IMR-90 (cell line): ENCODE measurements at regions not wholly inside any gene's neighbourhood (a gene's known extent, or its start where the extent isn't known, plus 50 kb on each side); places are given as distances from the start of the nearest gene placed in this dataset.

Experiments
- ATAC-seq: fragments of 200-7000 bp; cut with Tn5 transposase; 2 replicates; pipeline ENCODE4 v1.9.1; 2020; ENCODE audit warnings: low read depth, mild to moderate bottlenecking, moderate library complexity
- BruUV-seq: library from RNA; stranded (reverse); fragments of 400-500 nt; replicated peaks from 2 replicates; lab custom pipeline; 2021; lab: Mats Ljungman, UMichigan
- CTCF ChIA-PET: fragments of 300-600 bp; formaldehyde crosslinking; extraction: SDS; loops from one replicate; lab custom pipeline; 2021; ENCODE audit warnings: antibody characterized with exemption; lab: Yijun Ruan, JAX
- POLR2A ChIA-PET: fragments of 300-600 bp; sonication (Branson Sonifier 250); formaldehyde crosslinking; loops from one replicate; lab custom pipeline; 2022; ENCODE audit warnings: antibody characterized with exemption; ENCODE audit not compliant: unreplicated experiment; lab: Charles Lee
- DNase-seq: peaks from one replicate; pipeline ENCODE4 v3.0.0; 2013
- H2AFZ ChIP-seq: replicated peaks from 2 replicates; pipeline ENCODE3; 2013; ENCODE audit warnings: low read length, mild to moderate bottlenecking; ENCODE audit not compliant: poor library complexity
- H2AK5ac ChIP-seq: 2 replicates; pipeline ENCODE4 v1.6.1; 2013; ENCODE audit warnings: low read depth, low read length, inconsistent platforms
- H2AK9ac ChIP-seq: replicated peaks from 2 replicates; pipeline ENCODE3; 2013; ENCODE audit warnings: mild to moderate bottlenecking, low read depth, low read length, moderate library complexity; ENCODE audit not compliant: poor library complexity
- H2BK120ac ChIP-seq: 2 replicates; pipeline ENCODE4 v1.6.1; 2013; ENCODE audit warnings: low read depth, low read length, inconsistent platforms
- H2BK15ac ChIP-seq: 3 replicates; pipeline ENCODE4 v1.6.1; 2013; ENCODE audit warnings: low read depth, low read length, inconsistent platforms
- H2BK20ac ChIP-seq: 2 replicates; pipeline ENCODE4 v1.6.1; 2013; ENCODE audit warnings: low read depth, mild to moderate bottlenecking, inconsistent platforms, low read length, moderate library complexity
- H2BK5ac ChIP-seq: 2 replicates; pipeline ENCODE4 v1.6.1; 2013; ENCODE audit warnings: mild to moderate bottlenecking, low read depth, low read length, inconsistent platforms; ENCODE audit not compliant: poor library complexity, severe bottlenecking
- H3K14ac ChIP-seq: replicated peaks from 2 replicates; pipeline ENCODE4 v1.6.1; 2013; ENCODE audit warnings: low read depth, low read length, inconsistent platforms
- H3K18ac ChIP-seq: 2 replicates; pipeline ENCODE4 v1.6.1; 2013; ENCODE audit warnings: low read depth, low read length, control low read depth
- H3K23ac ChIP-seq: 2 replicates; pipeline ENCODE4 v1.6.1; 2013; ENCODE audit warnings: low read depth, low read length, inconsistent platforms
- H3K27ac ChIP-seq: 2 replicates; pipeline ENCODE4 v1.5.1; 2013; ENCODE audit warnings: mild to moderate bottlenecking, control low read depth, low read length; ENCODE audit not compliant: insufficient read depth
- H3K27me3 ChIP-seq: 2 replicates; pipeline ENCODE4 v1.6.1; 2013; ENCODE audit warnings: low read length; ENCODE audit not compliant: control insufficient read depth, insufficient read depth
- H3K36me3 ChIP-seq: 2 replicates; pipeline ENCODE4 v1.6.1; 2013; ENCODE audit warnings: low read length, mixed read lengths; ENCODE audit not compliant: control insufficient read depth, insufficient read depth
- H3K4ac ChIP-seq: 2 replicates; pipeline ENCODE4 v1.6.1; 2013; ENCODE audit warnings: low read depth, low read length, inconsistent platforms
- H3K4me1 ChIP-seq: 2 replicates; pipeline ENCODE4 v1.6.1; 2013; ENCODE audit warnings: low read length, mixed read lengths; ENCODE audit not compliant: control insufficient read depth, insufficient read depth
- H3K4me2 ChIP-seq: 2 replicates; pipeline ENCODE4 v1.6.1; 2013; ENCODE audit warnings: low read depth, mild to moderate bottlenecking, control low read depth, low read length, moderate library complexity
- H3K4me3 ChIP-seq: 2 replicates; pipeline ENCODE4 v1.5.1; 2013; ENCODE audit warnings: low read depth, mild to moderate bottlenecking, control low read depth, low read length, moderate library complexity; ENCODE audit not compliant: insufficient read depth
- H3K56ac ChIP-seq: 2 replicates; pipeline ENCODE4 v1.6.1; 2013; ENCODE audit warnings: low read length, inconsistent platforms; ENCODE audit not compliant: insufficient read depth; ENCODE audit errors: extremely low read depth
- H3K79me1 ChIP-seq, 2 experiments: 2 replicates each; pipeline ENCODE4 v1.6.1; 2013; ENCODE audit warnings: low read length in 2 of 2, inconsistent platforms in 1 of 2, low read depth in 1 of 2
- H3K9ac ChIP-seq: 2 replicates; pipeline ENCODE4 v1.6.1; 2013; ENCODE audit warnings: low read depth, low read length, control low read depth
- H3K9me1 ChIP-seq: 2 replicates; pipeline ENCODE4 v1.6.1; 2013; ENCODE audit warnings: low read length, inconsistent platforms; ENCODE audit not compliant: insufficient read depth
- H3K9me3 ChIP-seq: 2 replicates; pipeline ENCODE4 v1.6.1; 2013; ENCODE audit warnings: low read length; ENCODE audit not compliant: control insufficient read depth, insufficient read depth
- H4K20me1 ChIP-seq: 2 replicates; pipeline ENCODE4 v1.6.1; 2013; ENCODE audit warnings: low read length, inconsistent platforms; ENCODE audit not compliant: insufficient read depth
- H4K5ac ChIP-seq: 2 replicates; pipeline ENCODE4 v1.6.1; 2013; ENCODE audit warnings: mild to moderate bottlenecking, low read depth, low read length, control low read depth
- H4K8ac ChIP-seq, 2 experiments: 2 replicates each; pipeline ENCODE4 v1.6.1; 2013; ENCODE audit warnings: low read depth in 2 of 2, low read length in 2 of 2, control low read depth in 1 of 2, inconsistent platforms in 1 of 2
- H4K91ac ChIP-seq: 2 replicates; pipeline ENCODE4 v1.6.1; 2013; ENCODE audit warnings: low read depth, low read length, inconsistent platforms; ENCODE audit not compliant: insufficient read depth
- BHLHE40 ChIP-seq: fragments of 150-350 bp; IDR thresholded peaks from 2 replicates; pipeline ENCODE4 v1.6.1; 2016; ENCODE audit warnings: mild to moderate bottlenecking, low read depth, low read length
- CEBPB ChIP-seq: IDR thresholded peaks from 2 replicates; pipeline ENCODE4 v1.6.1; 2012; ENCODE audit warnings: low read depth, low read length, improper control_type of control experiment
- CTCF ChIP-seq: conservative IDR thresholded peaks from 2 replicates; pipeline ENCODE4 v1.5.1; 2012; ENCODE audit warnings: mild to moderate bottlenecking, low read depth, low read length, improper control_type of control experiment
- POLR2A ChIP-seq: IDR thresholded peaks from 2 replicates; pipeline ENCODE4 v1.6.1; 2012; ENCODE audit warnings: mild to moderate bottlenecking, low read depth, low read length
- WGBS, 2 experiments: methylation state at CpG; one replicate each; pipeline versions ENCODE4 v1.1.5 to v1.1.7; 2013; ENCODE audit warnings: missing lambda C conversion rate in 2 of 2; ENCODE audit not compliant: insufficient read length in 1 of 2; ENCODE audit errors: extremely low coverage in 2 of 2; 5-methylcytosine and 5-hydroxymethylcytosine counted together
- dilution Hi-C: fragments of 300-500 bp; cut with HindIII; formaldehyde crosslinking; loops from one replicate; pipeline ENCODE4 v1.14.3; 2018; ENCODE audit warnings: low sequenced_read_pairs; ENCODE audit not compliant: unreplicated experiment
- in situ Hi-C: fragments of 300-500 bp; cut with MboI; formaldehyde crosslinking; loops from 3 replicates; pipeline ENCODE4 v1.14.3; 2019; ENCODE audit warnings: low sequenced_read_pairs, inconsistent platforms, mixed read lengths
- intact Hi-C: fragments of 100-400 bp; cut with micrococcal nuclease; formaldehyde crosslinking; loops from 2 replicates; pipeline ENCODE4 v1.10.0; 2022
- TF ChIP-seq, protein P1 (sequence below): fragments of 150-350 bp; IDR thresholded peaks from 2 replicates; pipeline ENCODE4 v1.6.1; 2017; ENCODE audit warnings: mild to moderate bottlenecking, antibody characterized with exemption, low read length, low read depth

DNA sequence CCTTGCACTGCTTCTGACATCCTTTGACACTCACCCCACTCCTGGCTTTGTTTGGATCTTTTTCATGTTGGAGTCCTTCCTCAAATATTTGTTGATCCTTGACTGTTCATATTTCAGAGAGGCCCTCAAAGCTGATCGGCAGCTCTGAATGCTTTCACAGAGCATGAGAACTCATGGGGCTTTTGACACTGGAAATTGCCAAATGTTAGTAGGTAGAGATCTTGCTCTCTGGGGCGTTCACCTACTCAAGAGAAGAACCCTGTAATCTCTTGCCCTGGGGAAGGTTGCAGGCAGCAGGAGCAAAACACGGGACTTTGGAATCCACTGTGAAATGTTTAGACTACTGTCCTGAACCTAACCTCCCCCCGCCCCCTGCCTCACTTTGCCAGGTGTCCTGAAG, 67.4 kb upstream of the STUM start:
- Histone ChIP-seq H3K4me2 (no peak overlapping the region), H3K9me3 (no peaks in the 10 kb centered on the region), H2BK15ac (no peak overlapping the region), H3K4ac (no peak overlapping the region), H2BK5ac (no peak overlapping the region), H4K5ac (no peak overlapping the region), H3K79me1 (no peaks in the 10 kb centered on the region), H3K56ac (no peak overlapping the region), H2BK120ac (no peak overlapping the region), H3K9me1 (no peaks in the 10 kb centered on the region), H3K9ac (no peak overlapping the region), H4K91ac (no peak overlapping the region), H3K27me3 (peaks cover 45% of the 10 kb centered on the region), H4K20me1 (no peaks in the 10 kb centered on the region), H3K4me1 (peaks cover 3% of the 10 kb centered on the region; the same call in 1 of the 2 replicates), H3K36me3 (no peaks in the 10 kb centered on the region), H2AFZ (no peak overlapping the region), H2AK9ac (no peak overlapping the region), H3K27ac (no peak overlapping the region), H3K14ac (no peak overlapping the region), H2AK5ac (no peak overlapping the region), H3K23ac (no peak overlapping the region), H2BK20ac (no peak overlapping the region), H3K4me3 (no peak overlapping the region), H4K8ac (no peak overlapping the region), H3K18ac (no peak overlapping the region)
- dilution Hi-C loops (no loop called here), intact Hi-C loops (no loop called here), in situ Hi-C loops (no loop called here)
- no TSS peak for BruUV-seq
- DNase-seq (no peak), ATAC-seq (no peak)
- ChIA-PET CTCF (no interaction called here), POLR2A (no interaction called here)
- TF ChIP-seq POLR2A (no peak), CTCF (no peak), BHLHE40 (no peak), CEBPB (no peak)
- TF ChIP-seq, protein P1, sequence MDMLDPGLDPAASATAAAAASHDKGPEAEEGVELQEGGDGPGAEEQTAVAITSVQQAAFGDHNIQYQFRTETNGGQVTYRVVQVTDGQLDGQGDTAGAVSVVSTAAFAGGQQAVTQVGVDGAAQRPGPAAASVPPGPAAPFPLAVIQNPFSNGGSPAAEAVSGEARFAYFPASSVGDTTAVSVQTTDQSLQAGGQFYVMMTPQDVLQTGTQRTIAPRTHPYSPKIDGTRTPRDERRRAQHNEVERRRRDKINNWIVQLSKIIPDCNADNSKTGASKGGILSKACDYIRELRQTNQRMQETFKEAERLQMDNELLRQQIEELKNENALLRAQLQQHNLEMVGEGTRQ: no peak
- 0% methylated on average over 1 of the region's 4 CpGs; no CpG with 5 or more reads in 1 of the 2 experiments for WGBS, 2 experiments
